ENCODE measurements at regions not wholly inside any gene's neighbourhood (a gene's known extent, or its start where the extent isn't known, plus 50 kb on each side); places are given as distances from the start of the nearest gene placed in this dataset.

DNA sequence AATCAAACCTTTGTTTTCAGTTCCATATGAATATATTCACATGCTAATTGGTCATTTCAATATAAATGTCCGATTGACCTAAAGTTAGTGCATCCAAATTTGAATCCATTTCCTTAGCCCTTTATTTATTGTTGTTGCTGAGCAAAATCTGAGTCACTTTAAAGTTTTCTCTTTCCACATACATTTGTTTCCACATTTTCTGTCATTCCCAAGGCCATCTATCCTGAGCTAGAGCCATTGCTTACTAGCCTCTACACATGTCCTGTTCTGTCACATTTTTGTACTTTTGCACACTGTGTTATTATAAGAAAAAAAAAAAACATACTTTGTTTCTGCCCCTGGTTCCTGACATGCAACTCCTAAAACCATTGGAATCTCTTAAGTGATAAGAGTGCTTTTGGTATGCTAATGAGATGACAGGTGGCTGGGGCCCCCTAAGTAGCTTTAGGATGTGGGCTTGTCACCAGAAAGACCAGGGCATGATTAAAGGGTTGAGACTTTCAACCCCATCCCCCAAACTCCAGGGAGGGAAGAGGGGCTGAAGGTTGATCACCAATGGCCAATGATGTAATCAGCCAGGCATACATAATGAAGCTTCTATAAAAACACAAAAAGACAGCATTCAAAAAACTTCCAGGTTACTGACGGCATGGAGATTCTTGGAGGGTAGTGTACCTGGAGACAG, 353.3 kb upstream of the MAGEB16 start:
- Histone ChIP-seq H3K4me1 (ENCODE audit: control insufficient read depth, extremely low read depth, insufficient read depth, low read length) (no peaks in the 10 kb centered on the region), H3K9me3 (ENCODE audit: control insufficient read depth, insufficient read depth, low read depth, low read length) (no peaks in the 10 kb centered on the region), H3K4me2 (ENCODE audit: extremely low read depth, insufficient read depth, low read length) (no peak overlapping the region), H3K27me3 (ENCODE audit: control insufficient read depth, insufficient read depth, low read length) (no peaks in the 10 kb centered on the region), H3K36me3 (ENCODE audit: control insufficient read depth, insufficient read depth, low read length) (no peaks in the 10 kb centered on the region), H3K9ac (ENCODE audit: insufficient read depth, low read length) (no peak overlapping the region), H4K20me1 (ENCODE audit: control insufficient read depth, extremely low read depth, insufficient read depth, low read length) (no peaks in the 10 kb centered on the region), H3K79me2 (ENCODE audit: control insufficient read depth, insufficient read depth, low read length) (no peaks in the 10 kb centered on the region), H3K4me3 (replicated peaks in 1 of 4; ENCODE audit: control extremely low read depth in 1 of 4, insufficient read depth in 1 of 4, low read depth in 3 of 4, low read length in 4 of 4) (no peak overlapping the region), H3K27ac (ENCODE audit: insufficient read depth, low read length) (no peak overlapping the region), H2AFZ (ENCODE audit: low read length) (no peak overlapping the region)
- DNase-seq (ENCODE audit: low read depth in 2 of 2) = no peak
- TF ChIP-seq, protein P1, sequence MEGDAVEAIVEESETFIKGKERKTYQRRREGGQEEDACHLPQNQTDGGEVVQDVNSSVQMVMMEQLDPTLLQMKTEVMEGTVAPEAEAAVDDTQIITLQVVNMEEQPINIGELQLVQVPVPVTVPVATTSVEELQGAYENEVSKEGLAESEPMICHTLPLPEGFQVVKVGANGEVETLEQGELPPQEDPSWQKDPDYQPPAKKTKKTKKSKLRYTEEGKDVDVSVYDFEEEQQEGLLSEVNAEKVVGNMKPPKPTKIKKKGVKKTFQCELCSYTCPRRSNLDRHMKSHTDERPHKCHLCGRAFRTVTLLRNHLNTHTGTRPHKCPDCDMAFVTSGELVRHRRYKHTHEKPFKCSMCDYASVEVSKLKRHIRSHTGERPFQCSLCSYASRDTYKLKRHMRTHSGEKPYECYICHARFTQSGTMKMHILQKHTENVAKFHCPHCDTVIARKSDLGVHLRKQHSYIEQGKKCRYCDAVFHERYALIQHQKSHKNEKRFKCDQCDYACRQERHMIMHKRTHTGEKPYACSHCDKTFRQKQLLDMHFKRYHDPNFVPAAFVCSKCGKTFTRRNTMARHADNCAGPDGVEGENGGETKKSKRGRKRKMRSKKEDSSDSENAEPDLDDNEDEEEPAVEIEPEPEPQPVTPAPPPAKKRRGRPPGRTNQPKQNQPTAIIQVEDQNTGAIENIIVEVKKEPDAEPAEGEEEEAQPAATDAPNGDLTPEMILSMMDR (conservative IDR thresholded peaks at IDR 0.05 in 1 of 2, IDR thresholded peaks at IDR 0.05 in 1 of 2; ENCODE audit: low read depth in 1 of 2, low read length in 2 of 2) = no peak
- no peak for TF ChIP-seq EZH2 (IDR thresholded peaks at IDR 0.05; ENCODE audit: low read length, missing control alignments)

DNA sequence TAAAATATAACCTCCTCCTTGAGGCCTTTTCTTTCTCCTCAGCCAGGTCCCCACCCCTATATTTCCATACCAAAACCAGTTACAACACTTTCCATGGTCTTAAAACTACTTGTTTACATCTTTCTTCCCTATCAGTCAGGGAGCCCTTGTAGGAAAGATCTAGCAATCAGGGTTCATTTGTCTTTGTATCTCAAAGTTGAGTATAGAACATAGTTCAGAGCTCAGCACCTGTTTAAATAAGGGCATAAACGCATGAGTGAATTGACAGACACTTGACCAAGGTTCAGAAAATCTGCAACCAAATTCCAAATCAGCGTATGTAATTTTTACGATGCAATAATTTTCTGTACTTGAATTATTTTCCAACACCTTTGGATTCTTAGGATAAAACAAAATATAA, 352.2 kb upstream of the MAGEB16 start:
- H3K36me3 ChIP-seq (ENCODE audit: control insufficient read depth, insufficient read depth, low read length) = no peaks in the 10 kb centered on the region

GRCh38 chrX:35456891-35457290, 341.3 kb upstream of the MAGEB16 start:
- Histone ChIP-seq H3K27ac (ENCODE audit: insufficient read depth, low read length) (no peak overlapping the region), H3K9ac (ENCODE audit: insufficient read depth, low read length) (no peak overlapping the region), H3K27me3 (ENCODE audit: control insufficient read depth, insufficient read depth, low read length) (no peaks in the 10 kb centered on the region), H4K20me1 (ENCODE audit: control insufficient read depth, extremely low read depth, insufficient read depth, low read length) (no peaks in the 10 kb centered on the region), H3K36me3 (ENCODE audit: control insufficient read depth, insufficient read depth, low read length) (no peaks in the 10 kb centered on the region), H3K79me2 (ENCODE audit: control insufficient read depth, insufficient read depth, low read length) (no peaks in the 10 kb centered on the region), H3K4me3 (replicated peaks in 1 of 4; ENCODE audit: control extremely low read depth in 1 of 4, insufficient read depth in 1 of 4, low read depth in 3 of 4, low read length in 4 of 4) (no peak overlapping the region), H3K4me2 (ENCODE audit: extremely low read depth, insufficient read depth, low read length) (no peak overlapping the region), H3K4me1 (ENCODE audit: control insufficient read depth, extremely low read depth, insufficient read depth, low read length) (no peaks in the 10 kb centered on the region), H3K9me3 (ENCODE audit: control insufficient read depth, insufficient read depth, low read depth, low read length) (no peaks in the 10 kb centered on the region), H2AFZ (ENCODE audit: low read length) (no peak overlapping the region)
- no peak for DNase-seq (ENCODE audit: low read depth in 2 of 2)
- TF ChIP-seq EZH2 (IDR thresholded peaks at IDR 0.05; ENCODE audit: low read length, missing control alignments) = no peak
- TF ChIP-seq, protein P1 (conservative IDR thresholded peaks at IDR 0.05 in 1 of 2, IDR thresholded peaks at IDR 0.05 in 1 of 2; ENCODE audit: low read depth in 1 of 2, low read length in 2 of 2) = no peak

More for the DNA sequence above, 352.2 kb upstream of the MAGEB16 start:
- no peak for DNase-seq (ENCODE audit: low read depth in 2 of 2)
- H3K4me2 ChIP-seq (ENCODE audit: extremely low read depth, insufficient read depth, low read length) = no peak overlapping the region
- no peak overlapping the region for H3K27ac ChIP-seq (ENCODE audit: insufficient read depth, low read length)
- H3K27me3 ChIP-seq (ENCODE audit: control insufficient read depth, insufficient read depth, low read length) = no peaks in the 10 kb centered on the region
- H3K9ac ChIP-seq (ENCODE audit: insufficient read depth, low read length) = no peak overlapping the region
- no peak overlapping the region for H2AFZ ChIP-seq (ENCODE audit: low read length)
- H3K4me3 ChIP-seq (replicated peaks in 1 of 4; ENCODE audit: control extremely low read depth in 1 of 4, insufficient read depth in 1 of 4, low read depth in 3 of 4, low read length in 4 of 4) = no peak overlapping the region
- no peak for TF ChIP-seq EZH2 (IDR thresholded peaks at IDR 0.05; ENCODE audit: low read length, missing control alignments)
- TF ChIP-seq, protein P1 (conservative IDR thresholded peaks at IDR 0.05 in 1 of 2, IDR thresholded peaks at IDR 0.05 in 1 of 2; ENCODE audit: low read depth in 1 of 2, low read length in 2 of 2) = no peak
- no peaks in the 10 kb centered on the region for H3K4me1 ChIP-seq (ENCODE audit: control insufficient read depth, extremely low read depth, insufficient read depth, low read length)
- no peaks in the 10 kb centered on the region for H4K20me1 ChIP-seq (ENCODE audit: control insufficient read depth, extremely low read depth, insufficient read depth, low read length)
- no peaks in the 10 kb centered on the region for H3K9me3 ChIP-seq (ENCODE audit: control insufficient read depth, insufficient read depth, low read depth, low read length)
- no peaks in the 10 kb centered on the region for H3K79me2 ChIP-seq (ENCODE audit: control insufficient read depth, insufficient read depth, low read length)
